HG03439 (cell line): ENCODE measurements at regions not wholly inside any gene's neighbourhood (a gene's known extent, or its start where the extent isn't known, plus 50 kb on each side); places are given as distances from the start of the nearest gene placed in this dataset.

Source experiments
- ATAC-seq: cut with Tn5 transposase; IDR thresholded peaks from one replicate; pipeline ENCODE4 v1.9.1; 2021; ENCODE audit warnings: mild to moderate bottlenecking, moderate library complexity; ENCODE audit not compliant: unreplicated experiment

- no peak for ATAC-seq
Observed at GRCh38 chr7:36088553-36088952, 64.5 kb upstream of the EEPD1 start.

DNA sequence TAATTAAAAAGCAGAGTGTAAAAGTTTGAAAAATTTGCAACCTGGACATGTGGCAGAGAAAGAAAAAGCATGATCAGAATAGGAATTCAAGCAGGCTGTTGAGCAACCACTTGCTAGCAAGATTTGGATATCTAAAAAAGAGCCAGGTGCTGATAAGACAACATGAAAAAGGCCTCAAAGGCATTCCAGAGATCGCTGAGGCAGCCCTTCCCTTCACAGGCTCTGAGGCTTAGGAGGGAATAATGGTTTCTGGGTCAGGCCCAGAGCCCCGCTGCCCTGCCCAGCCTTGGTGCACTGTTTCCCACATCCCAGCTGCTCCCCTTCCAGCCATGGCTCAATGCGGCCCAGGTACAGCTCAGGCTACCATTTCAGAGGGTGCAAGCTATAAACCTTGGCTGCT is 64.1 kb upstream of the EEPD1 start:
- no peak for ATAC-seq

DNA sequence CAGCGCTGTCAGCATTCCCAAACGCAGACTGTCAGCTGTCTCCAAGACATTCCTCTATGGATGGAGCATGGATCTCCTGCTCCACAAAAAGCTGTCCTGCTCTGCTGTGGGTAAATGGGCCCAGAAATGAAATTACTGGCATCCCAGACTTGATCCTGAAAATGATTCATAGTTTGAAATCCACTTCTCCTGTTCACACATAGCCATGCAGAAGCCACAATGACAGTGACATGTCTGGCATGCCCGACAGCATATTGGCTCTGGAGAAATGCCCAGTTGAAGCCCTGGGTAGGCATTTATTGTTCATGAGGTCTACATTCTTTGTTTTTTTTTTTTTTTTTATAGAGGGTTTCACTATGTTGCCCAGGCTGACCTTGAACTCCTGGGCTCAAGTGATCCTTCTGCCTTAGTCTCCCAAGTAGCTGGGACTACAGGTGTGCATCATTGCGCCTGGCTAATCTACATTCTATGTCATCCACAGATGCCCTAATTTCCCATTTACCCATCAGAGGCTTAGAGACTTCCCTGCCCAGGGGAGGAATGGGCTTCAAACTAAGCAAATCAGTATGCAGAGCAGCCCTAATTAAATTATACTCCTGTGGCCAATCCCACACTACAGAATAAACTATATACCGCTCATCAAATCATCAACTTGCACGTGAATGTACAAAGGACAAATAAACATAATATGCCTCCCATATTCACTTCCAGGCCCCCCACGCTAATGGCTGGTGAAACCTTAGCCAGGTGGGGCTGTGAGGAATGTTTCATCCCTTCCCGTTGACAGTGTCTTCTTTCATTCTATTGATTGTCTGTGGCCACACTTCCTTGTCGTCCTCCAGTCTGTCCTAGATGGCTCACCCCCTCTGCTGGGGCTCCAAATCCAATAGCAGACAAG is 61.8 kb upstream of the EEPD1 start:
- no peak for ATAC-seq

DNA sequence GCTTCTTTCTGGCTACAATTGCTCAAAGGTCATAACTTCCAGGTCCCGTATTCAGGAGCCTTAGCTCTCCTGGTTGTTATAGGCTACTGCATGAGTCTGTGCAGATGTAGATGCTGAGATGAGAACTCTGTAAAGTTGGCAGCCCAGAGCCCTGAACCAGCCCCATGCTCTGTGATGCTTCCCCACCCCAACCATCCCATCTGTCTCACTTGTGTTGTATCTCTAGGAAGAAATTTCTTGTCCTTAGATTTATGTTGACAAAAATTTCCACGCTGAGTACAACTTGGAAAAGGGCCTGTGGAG is 61.2 kb upstream of the EEPD1 start:
- no peak for ATAC-seq

- no peak for ATAC-seq
Observed at GRCh38 chr7:36092221-36092771, 60.8 kb upstream of the EEPD1 start.

DNA sequence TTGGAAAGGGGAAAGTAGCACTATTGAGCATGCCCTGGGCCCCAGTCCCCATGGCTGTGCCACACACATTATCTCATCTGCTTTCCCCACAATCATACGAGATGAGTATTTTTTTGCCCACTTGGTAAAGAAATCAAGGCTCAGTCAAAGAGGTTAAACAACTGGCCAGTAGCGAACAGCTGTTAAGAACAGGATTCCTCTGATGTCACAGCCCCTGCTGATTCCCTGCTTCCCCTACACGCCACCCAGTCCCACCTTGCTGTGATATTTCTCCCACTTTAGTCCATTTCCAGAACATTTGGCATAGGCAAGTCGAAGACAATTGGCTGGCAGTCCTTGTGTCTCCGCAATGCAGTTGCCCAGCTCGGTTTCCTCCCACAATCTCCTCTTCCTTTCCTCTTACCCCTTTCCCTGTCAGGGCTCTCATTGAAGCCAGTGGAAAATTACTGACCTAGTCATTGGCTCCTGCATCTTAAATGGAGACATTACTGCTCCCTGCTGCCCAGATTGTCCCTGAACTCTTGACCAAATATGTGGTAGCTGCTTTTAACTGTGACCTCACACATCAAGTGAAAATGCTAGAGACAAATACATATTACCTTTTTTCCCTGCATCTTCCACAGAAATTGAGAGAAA is 56.5 kb upstream of the EEPD1 start:
- ATAC-seq = no peak

DNA sequence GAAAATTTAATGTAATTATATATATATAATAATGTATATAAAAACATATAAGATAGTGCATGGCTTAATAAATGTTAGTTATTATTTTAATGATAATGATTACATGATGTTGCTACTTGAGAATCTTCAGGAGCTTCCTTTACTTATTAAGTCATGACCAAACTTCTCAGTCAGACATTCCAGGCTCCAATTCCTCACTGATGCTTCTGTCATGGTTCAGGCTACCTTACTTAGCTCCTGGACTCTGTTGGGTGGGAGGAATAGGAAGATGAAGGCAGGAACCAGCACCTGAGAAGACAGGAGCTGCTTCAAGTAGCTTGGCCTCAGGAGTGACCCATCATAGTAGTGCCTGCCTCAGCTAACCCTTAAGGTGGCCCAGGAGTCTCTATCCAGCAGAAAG is 55.0 kb upstream of the EEPD1 start:
- no peak for ATAC-seq

- no peak for ATAC-seq
Observed at GRCh38 chr7:36100226-36100625, 52.8 kb upstream of the EEPD1 start.

DNA sequence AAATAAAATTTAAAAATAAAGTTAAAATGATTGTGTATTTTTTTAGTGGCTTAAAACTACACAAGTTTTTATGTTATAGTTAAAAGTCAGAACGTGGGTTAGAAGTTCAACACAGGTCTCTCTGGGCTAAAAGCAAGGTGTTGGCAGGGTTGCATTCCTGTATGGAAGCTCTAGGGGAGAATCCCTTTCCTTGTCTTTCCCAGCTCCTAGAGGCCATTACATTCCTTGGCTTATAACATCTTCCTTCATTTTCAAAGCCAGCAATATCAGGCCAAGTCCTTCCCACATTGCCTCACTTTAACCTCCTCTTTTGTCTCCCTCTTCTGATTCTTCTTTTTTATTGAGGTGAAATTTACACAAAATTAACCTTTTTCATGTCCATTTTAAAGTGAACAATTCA is 52.4 kb upstream of the EEPD1 start:
- ATAC-seq = no peak
